ES-I3 (cell line): ENCODE measurements at regions not wholly inside any gene's neighbourhood (a gene's known extent, or its start where the extent isn't known, plus 50 kb on each side); places are given as distances from the start of the nearest gene placed in this dataset.
"Not testable (repeated sequence)": the region's sequence is repeated elsewhere in the genome, so short reads cannot be mapped to it uniquely, and the experiment has no call there.

Experiments
- H3K36me3 ChIP-seq: 2 replicates; pipeline ENCODE4 v1.6.1; 2013; ENCODE audit warnings: mild to moderate bottlenecking, low read length, control low read depth, moderate library complexity; ENCODE audit not compliant: insufficient read depth
- H3K4me1 ChIP-seq: 2 replicates; pipeline ENCODE4 v1.6.1; 2013; ENCODE audit warnings: mild to moderate bottlenecking, control low read depth, low read length; ENCODE audit not compliant: insufficient read depth
- H3K9ac ChIP-seq: 2 replicates; pipeline ENCODE4 v1.6.1; 2013; ENCODE audit warnings: low read depth, mild to moderate bottlenecking, low read length, moderate library complexity
- H3K9me3 ChIP-seq: 2 replicates; pipeline ENCODE4 v1.6.1; 2013; ENCODE audit warnings: mild to moderate bottlenecking, low read length, moderate library complexity; ENCODE audit not compliant: control insufficient read depth, insufficient read depth

DNA sequence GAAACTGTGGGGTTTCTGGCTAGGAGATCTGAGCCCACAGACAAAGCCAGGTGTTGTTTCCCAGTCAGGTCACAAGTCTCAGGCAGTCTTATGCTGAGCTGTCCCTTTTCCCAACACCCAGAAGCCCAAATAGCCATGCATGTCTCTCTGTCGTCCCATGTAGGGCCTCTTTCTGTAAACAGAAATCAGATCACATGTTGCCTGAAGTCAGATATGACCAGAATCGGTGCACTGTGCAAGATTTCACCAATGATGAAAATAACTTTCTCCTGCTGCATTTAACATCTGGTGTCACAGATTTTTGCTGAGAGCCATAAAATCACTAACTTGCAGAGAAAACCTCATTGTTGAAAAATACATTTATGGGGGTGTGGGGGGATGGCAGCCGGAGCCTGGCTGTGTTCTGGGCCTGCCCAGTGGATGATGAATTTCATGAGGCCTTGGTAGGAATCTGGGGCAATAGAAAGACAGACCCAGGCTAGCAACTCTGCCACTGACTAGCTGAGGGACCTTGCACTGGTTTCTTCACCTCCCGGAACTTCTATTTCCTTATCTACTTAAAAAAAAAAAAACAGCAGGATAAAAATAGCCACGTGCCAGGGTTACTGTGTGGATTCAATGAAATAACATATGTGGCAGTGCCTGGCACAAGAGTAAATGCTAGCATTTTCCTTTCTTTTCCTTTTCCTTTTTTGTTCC, 158.8 kb upstream of the NFIA start:
- 0 out of 2 replicates have a peak, but pooled peaks cover 3% of the 10 kb centered on the region for H3K4me1 ChIP-seq
- H3K9me3 ChIP-seq: no peaks in the 10 kb centered on the region
- H3K36me3 ChIP-seq: no peaks in the 10 kb centered on the region
- H3K9ac ChIP-seq: no peak overlapping the region

- no peaks in the 10 kb centered on the region for H3K36me3 ChIP-seq
- 0 out of 2 replicates have a peak, but pooled peaks cover 3% of the 10 kb centered on the region for H3K4me1 ChIP-seq
- H3K9ac ChIP-seq: no peak overlapping the region
- no peaks in the 10 kb centered on the region for H3K9me3 ChIP-seq
These were observed 160.1 kb upstream of the NFIA start for GRCh38 chr1:60922304-60922703.

DNA sequence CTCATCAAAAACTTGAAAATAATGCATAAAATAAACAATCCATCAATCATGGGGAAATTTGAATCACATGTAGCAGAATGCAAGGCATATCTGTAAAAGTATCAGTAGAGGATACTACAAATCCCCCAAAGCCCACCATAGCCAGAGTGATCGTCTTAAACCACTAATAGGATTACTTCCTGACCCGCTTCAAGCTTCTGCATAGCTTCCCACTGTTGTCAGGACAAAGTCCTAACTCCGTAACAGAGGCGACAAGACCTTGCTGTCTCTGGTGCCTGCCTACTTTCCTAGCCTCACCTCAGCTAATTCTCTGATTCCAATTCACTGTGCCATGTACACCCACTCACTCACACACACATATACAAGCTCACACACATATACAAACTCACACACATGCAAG, 161.2 kb upstream of the NFIA start:
- Histone ChIP-seq H3K9me3 (no peaks in the 10 kb centered on the region), H3K36me3 (no peaks in the 10 kb centered on the region), H3K4me1 (0 out of 2 replicates have a peak, but pooled peaks cover 3% of the 10 kb centered on the region), H3K9ac (no peak overlapping the region)

- Histone ChIP-seq H3K4me1 (0 out of 2 replicates have a peak, but pooled peaks cover 3% of the 10 kb centered on the region), H3K9me3 (no peaks in the 10 kb centered on the region), H3K36me3 (no peaks in the 10 kb centered on the region), H3K9ac (no peak overlapping the region)
These were observed 161.8 kb upstream of the NFIA start for GRCh38 chr1:60920561-60920960.

DNA sequence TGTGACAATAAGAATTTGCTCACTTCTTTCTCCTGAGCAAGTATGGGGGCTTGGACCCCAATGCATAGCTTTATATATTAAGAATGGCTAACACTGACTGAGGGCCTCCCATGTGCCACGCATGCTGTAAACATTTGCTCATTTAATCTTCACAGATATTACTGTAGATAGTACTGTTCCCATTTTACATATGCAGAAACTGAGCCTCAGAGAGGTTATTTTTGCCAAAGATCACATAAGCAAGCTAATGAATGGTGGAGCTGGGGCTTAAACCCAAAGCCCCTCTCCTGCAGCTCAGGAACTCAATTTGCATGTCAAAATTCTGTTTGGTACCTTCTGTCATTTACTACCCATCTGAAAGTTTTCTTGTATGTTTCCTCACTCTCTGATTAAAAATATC, 163.5 kb upstream of the NFIA start:
- H3K36me3 ChIP-seq: no peaks in the 10 kb centered on the region
- no peak overlapping the region for H3K9ac ChIP-seq
- H3K4me1 ChIP-seq: 0 out of 2 replicates have a peak, but pooled peaks cover 3% of the 10 kb centered on the region
- no peaks in the 10 kb centered on the region for H3K9me3 ChIP-seq

- no peaks in the 10 kb centered on the region for H3K36me3 ChIP-seq
- H3K9ac ChIP-seq: no peak overlapping the region
- H3K4me1 ChIP-seq: peaks cover 9% of the 10 kb centered on the region; the same call in 1 of the 2 replicates
- H3K9me3 ChIP-seq: no peaks in the 10 kb centered on the region
These were observed 165.5 kb upstream of the NFIA start for GRCh38 chr1:60916906-60917305.

- Histone ChIP-seq H3K36me3 (no peaks in the 10 kb centered on the region), H3K9ac (no peak overlapping the region), H3K9me3 (no peaks in the 10 kb centered on the region), H3K4me1 (peaks cover 16% of the 10 kb centered on the region; the same call in 1 of the 2 replicates)
These were observed 166.2 kb upstream of the NFIA start for GRCh38 chr1:60916199-60916598.

- Histone ChIP-seq H3K36me3 (no peaks in the 10 kb centered on the region), H3K9me3 (no peaks in the 10 kb centered on the region), H3K4me1 (peaks cover 17% of the 10 kb centered on the region; the same call in 1 of the 2 replicates), H3K9ac (no peak overlapping the region)
These were observed 166.9 kb upstream of the NFIA start for GRCh38 chr1:60915441-60915840.

DNA sequence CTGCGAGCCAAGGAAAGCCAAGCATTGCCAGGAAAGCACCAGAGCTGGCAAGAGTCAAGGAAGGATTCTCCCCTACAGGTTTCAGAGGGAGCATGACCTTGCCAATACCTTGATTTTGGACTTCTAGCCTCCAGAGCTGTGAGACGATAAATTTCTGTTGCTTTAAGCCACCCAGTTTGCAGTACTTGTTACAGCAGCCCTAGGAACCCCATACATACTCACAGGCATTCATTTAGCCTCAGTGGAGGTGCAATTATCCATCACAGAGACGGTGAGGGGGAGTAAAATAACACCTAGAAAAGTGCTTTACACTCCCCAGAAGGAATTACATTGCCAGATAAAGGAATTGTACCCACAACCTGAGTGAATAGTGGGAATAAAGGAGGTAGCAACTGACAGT, 167.4 kb upstream of the NFIA start:
- Histone ChIP-seq H3K9ac (no peak overlapping the region), H3K36me3 (no peaks in the 10 kb centered on the region), H3K4me1 (peaks cover 15% of the 10 kb centered on the region; the same call in 1 of the 2 replicates), H3K9me3 (no peaks in the 10 kb centered on the region)

DNA sequence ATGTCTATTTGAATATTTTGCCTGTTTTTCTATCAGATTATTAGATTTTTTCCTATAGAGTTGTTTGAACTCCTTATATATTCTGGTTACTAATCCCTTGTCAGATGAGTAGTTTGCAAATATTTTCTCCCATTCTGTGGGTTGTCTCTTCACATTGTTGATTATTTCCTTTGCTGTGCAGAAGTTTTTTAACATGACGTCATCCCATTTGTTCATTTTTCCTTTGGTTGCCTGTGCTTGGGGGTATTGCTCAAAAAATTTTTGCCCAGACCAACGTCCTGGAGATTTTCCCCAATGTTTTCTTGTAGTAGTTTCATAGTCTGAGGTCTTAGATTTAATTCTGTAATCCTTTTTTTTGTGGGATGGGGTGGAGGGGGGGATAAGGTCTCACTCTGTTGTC, 168.7 kb upstream of the NFIA start:
- not testable (repeated sequence) for H3K9ac ChIP-seq, H3K36me3 ChIP-seq, H3K9me3 ChIP-seq
- H3K4me1 ChIP-seq: peaks cover 15% of the 10 kb centered on the region; the same call in 1 of the 2 replicates

- no peaks in the 10 kb centered on the region for H3K9me3 ChIP-seq
- H3K36me3 ChIP-seq: no peaks in the 10 kb centered on the region
- peaks cover 15% of the 10 kb centered on the region; the same call in 1 of the 2 replicates for H3K4me1 ChIP-seq
- no peak overlapping the region for H3K9ac ChIP-seq
These were observed 169.3 kb upstream of the NFIA start for GRCh38 chr1:60913039-60913438.

- peaks cover 16% of the 10 kb centered on the region; the same call in 1 of the 2 replicates for H3K4me1 ChIP-seq
- H3K9me3 ChIP-seq: no peaks in the 10 kb centered on the region
- H3K36me3 ChIP-seq: no peaks in the 10 kb centered on the region
- H3K9ac ChIP-seq: no peak overlapping the region
These were observed 170.2 kb upstream of the NFIA start for GRCh38 chr1:60911966-60912697.

GRCh38 chr1:60908159-60908558, 174.2 kb upstream of the NFIA start:
- Histone ChIP-seq H3K9me3 (no peaks in the 10 kb centered on the region), H3K4me1 (peaks cover 51% of the 10 kb centered on the region), H3K36me3 (no peaks in the 10 kb centered on the region), H3K9ac (no peak overlapping the region)

DNA sequence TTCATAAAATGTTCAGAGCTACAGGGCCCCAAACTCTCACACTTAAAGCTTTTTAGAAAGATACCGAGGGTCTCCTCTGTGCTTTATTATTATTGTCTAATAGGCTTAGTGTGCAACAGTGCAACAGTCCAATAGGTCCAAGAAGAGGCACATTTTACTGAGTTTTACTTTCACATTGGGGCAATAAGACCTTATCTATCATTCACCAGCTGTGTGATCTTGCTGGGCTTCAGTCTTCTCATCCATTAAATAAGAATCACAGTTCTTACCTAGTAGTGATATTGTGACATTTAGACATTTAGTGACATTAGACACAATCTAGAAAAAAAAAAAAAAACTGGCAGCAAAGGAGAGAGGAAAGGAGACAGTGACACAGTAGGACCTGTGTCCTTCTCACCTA, 175.8 kb upstream of the NFIA start:
- no peak overlapping the region for H3K9ac ChIP-seq
- peaks cover 44% of the 10 kb centered on the region for H3K4me1 ChIP-seq
- H3K9me3 ChIP-seq: no peaks in the 10 kb centered on the region
- H3K36me3 ChIP-seq: no peaks in the 10 kb centered on the region

GRCh38 chr1:60906039-60906438, 176.3 kb upstream of the NFIA start:
- peaks cover 40% of the 10 kb centered on the region for H3K4me1 ChIP-seq
- no peaks in the 10 kb centered on the region for H3K9me3 ChIP-seq
- no peak overlapping the region for H3K9ac ChIP-seq

More at GRCh38 chr1:60906039-60906438, 176.3 kb upstream of the NFIA start:
- H3K36me3 ChIP-seq: no peaks in the 10 kb centered on the region
